Dermis blood vessel endothelial cell (primary cell): ENCODE measurements at regions not wholly inside any gene's neighbourhood (a gene's known extent, or its start where the extent isn't known, plus 50 kb on each side); places are given as distances from the start of the nearest gene placed in this dataset.
"Not testable (repeated sequence)": the region's sequence is repeated elsewhere in the genome, so short reads cannot be mapped to it uniquely, and the experiment has no call there.

Source experiments
- DNase-seq: peaks from one replicate; pipeline ENCODE4 v3.0.0; 2010

- DNase-seq, result no peak
Observed at GRCh38 chr4:27985522-27985921, 1124.9 kb downstream of the STIM2 start.

DNA sequence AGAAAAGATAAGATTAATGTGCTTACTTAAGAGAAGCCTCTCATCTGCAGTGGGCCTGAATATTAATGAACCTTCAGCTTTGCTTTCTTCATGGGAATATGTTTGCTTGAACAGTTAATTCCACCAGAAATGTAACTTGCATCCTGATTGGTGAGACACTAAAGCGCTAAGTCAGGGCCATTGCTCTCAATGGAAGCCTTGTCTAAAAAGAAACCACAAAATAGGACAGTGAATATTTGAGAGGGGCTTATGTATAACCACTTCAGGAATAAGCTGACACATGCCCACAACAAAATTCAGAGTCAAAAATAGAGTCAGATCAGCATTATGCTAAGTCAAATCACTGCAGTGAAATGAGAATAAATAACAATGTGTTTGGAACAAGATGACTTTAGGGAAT, 1125.8 kb downstream of the STIM2 start:
- DNase-seq, result no peak

GRCh38 chr4:28001698-28002097, 1141.1 kb downstream of the STIM2 start:
- no peak for DNase-seq

- no peak for DNase-seq
Observed at GRCh38 chr4:28004520-28004919, 1143.9 kb downstream of the STIM2 start.

- DNase-seq, result no peak
Observed at GRCh38 chr4:28006021-28006420, 1145.4 kb downstream of the STIM2 start.

GRCh38 chr4:28007693-28008092, 1147.1 kb downstream of the STIM2 start:
- no peak for DNase-seq

DNA sequence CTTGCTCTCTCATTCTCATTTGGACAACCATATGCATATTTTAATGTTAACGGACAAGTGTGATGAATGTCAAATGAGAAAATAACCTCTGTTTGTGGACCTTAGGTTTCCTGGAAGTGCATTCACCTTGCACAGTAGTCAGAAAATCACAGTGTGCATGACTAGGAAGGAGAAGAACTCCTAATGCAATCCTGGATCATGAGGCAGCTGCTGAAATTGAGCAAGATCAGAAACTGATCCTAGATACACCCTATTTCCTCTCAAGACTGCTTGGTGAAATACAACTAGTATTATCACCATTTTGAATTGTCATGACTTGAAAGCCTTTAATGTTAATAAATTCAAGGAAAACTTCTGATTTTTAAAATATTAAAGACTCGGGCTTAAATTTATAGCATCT, 1148.9 kb downstream of the STIM2 start:
- DNase-seq, result no peak

- DNase-seq, result no peak
Observed at GRCh38 chr4:28010577-28011240, 1150.1 kb downstream of the STIM2 start.

GRCh38 chr4:28014469-28014868, 1153.8 kb downstream of the STIM2 start:
- DNase-seq, result no peak

GRCh38 chr4:28015996-28016395, 1155.4 kb downstream of the STIM2 start:
- no peak for DNase-seq

DNA sequence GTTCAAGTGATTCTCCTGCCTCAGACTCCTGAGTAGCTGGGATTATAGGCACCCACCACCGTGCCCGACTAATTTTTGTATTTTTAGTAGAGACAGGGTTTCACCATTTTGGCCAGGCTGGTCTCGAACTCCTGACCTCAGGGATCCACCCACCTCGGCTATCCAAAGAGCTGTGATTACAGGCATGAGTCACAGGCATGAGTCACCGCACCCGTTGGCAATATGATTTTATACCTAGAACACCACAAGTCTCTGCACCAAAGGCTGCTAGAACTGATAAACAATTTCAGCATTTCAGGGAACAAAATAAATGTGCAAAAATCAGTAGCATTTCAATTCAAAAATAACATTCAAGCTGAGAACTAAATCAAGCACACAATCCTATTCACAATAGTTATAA, 1177.6 kb downstream of the STIM2 start:
- not testable (repeated sequence) for DNase-seq

DNA sequence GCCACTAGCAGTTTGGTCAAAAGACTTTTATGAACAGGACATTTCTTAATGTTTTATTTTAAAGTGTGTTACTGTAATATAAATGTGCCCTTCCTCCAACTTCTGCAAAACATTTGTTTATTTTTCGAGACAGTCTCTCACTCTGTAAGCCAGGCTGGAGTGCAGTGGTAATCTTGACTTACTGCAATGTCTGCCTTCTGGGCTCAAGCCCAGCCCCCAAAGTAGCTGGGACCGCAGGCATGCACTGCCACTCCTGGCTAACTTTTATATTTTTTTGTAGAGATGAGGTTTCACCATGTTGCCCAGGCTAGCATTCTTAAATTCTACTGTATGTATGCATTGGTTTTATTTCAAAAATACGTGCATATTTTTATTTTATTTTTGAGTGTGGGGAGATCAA, 1201.9 kb downstream of the STIM2 start:
- no peak for DNase-seq

GRCh38 chr4:28073860-28074555, 1213.4 kb downstream of the STIM2 start:
- DNase-seq, result no peak

DNA sequence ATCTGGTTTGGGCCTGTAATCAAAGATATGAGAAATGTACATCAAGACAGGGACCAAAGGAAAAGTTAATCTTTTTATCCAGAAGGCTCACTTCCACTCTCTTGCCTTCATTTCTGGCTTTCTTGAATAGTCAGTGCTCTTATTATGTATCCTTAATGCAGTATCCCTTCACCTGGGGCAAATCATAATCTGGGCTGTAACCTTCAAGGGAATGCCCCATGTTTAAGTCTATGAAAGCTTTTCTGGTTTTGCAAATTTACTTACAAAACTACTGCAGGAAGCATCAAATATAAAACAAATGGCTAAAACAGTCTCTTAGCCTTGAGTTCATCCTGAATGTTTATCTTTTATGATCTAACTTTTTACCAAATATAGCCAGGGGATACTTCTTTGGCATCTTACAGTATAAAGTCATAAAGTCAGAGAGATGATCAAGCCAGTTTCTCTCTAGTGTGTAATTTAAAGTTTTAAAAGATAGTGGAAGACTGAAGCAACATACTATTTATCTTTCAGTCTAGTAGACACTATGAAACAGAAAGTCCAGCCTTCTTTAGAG, 1214.8 kb downstream of the STIM2 start:
- no peak for DNase-seq

GRCh38 chr4:28077203-28077602, 1216.6 kb downstream of the STIM2 start:
- not testable (repeated sequence) for DNase-seq

- DNase-seq, result no peak
Observed at GRCh38 chr4:28082686-28083390, 1222.2 kb downstream of the STIM2 start.

- no peak for DNase-seq
Observed at GRCh38 chr4:28092610-28093009, 1232.0 kb downstream of the STIM2 start.

GRCh38 chr4:28093071-28093470, 1232.4 kb downstream of the STIM2 start:
- DNase-seq, result no peak

DNA sequence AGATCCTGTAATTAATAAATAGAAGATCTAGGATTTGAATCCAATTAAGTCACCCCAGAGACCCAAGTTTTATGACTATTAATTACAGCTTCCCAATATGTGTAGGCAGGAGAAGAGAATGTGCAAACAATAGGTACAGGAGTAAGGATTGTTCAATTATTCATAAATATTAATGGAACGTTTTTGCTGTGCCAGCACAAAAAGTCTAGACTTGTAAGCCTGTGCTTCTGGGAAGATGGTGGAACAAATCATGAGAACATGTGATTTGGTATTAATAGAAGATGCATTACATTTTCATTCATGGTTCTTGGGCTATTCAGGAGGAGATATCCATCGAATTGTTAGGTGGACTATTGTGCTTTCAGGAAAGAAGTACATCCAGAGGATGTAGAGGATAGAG, 1240.9 kb downstream of the STIM2 start:
- no peak for DNase-seq

DNA sequence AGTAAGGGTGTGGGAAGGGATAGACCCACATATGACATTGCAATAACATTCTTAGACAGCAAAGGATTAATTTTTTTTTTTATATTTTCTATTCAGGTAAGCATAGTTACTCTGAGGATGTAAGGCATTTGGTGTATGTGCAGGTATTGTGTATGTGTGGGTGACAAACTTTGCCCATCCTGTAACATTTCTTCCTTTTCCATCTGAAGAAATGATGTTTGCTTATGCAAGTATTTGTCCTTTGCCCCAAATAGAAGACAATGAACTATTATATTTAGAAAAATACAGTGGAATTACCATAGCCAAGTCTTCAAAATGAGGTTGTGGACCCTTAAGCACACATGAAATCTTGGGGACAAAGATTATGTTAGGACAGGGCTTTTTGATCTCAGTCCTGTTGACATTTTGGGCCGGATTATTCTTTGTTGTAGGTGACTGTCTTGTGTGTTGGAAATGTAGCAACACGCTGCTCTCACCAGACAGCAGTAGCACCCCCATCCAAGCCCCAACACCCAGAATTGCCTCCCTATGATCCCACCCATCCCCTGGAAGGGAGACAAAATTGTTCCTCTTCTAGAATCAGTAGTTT, 1244.7 kb downstream of the STIM2 start:
- DNase-seq, result no peak

DNA sequence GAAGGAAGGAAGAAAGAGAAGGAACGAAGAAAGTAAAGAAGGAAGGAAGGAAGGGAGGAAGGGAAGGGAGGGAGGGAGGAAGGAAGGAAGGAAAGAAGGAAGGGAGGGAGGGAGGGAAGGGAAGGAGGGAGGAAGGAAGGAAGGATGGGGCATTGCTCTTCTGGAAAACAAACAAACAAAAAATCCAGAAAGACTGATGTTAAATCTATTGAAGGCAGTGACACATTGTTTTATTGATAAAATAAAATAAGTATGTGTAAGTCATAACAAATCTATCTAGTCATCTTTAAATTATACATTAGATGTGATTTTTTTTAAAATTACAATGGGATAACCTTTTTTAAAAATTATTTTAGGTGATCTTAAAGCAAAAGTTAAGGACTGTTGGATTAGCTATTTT, 1245.5 kb downstream of the STIM2 start:
- DNase-seq, result no peak

DNA sequence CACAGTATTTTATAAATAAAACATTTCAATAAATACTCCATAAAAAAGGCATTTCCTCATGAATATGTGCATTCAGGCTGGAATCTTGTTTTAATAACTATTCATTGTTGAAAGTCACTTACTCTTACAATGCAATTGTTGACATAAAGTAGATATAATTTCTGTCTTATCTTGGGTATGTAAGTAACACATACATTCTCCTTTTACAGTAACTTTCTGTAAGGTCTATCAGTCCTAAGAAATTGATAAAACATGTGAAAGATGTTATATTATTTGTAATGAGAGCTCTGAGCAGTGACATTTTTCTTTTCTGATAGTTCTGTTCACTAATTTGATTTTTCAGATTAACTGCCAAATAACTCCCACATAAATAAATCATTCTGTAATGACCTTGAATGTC, 1249.2 kb downstream of the STIM2 start:
- DNase-seq, result no peak

DNA sequence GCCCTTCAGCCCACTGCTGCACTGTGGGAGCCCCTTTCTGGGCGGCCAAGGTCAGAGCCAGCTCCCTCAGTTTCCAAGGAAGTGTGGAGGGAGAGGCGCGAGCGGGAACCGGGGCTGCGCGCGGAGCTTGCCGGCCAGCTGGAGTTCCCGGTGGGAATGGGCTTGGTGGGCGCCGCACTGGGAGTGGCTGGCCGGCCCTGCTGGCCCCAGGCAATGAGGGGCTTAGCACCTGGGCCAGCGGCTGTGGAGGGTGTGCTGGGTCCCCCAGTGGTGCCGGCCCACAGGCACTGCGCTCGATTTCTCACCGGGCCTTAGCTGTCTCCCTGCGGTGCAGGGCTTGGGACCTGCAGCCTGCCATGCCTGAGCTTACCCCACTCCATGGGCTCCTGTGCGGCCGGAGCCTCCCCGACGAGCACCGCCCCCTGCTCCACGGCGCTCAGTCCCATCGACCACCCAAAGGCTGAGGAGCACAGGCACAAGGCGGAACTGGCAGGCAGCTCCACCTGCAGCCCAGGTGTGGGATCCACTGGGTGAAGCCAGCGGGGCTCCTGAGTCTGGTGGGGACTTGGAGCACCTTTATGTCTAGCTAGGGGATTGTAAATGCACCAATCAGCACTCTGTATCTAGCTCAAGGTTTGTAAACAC, 1252.2 kb downstream of the STIM2 start:
- not testable (repeated sequence) for DNase-seq
